K562 (cell line): ENCODE measurements at regions not wholly inside any gene's neighbourhood (a gene's known extent, or its start where the extent isn't known, plus 50 kb on each side); places are given as distances from the start of the nearest gene placed in this dataset.

ENCODE experiments used
- ASH1L ChIP-seq: fragments of 450-650 bp; IDR thresholded peaks from 2 replicates; pipeline ENCODE4 v1.6.1; 2018; ENCODE audit warnings: borderline replicate concordance, mild to moderate bottlenecking, low read depth; ENCODE audit not compliant: partially characterized antibody
- ATF4 ChIP-seq: fragments of 450-650 bp; formaldehyde crosslinking; IDR thresholded peaks from 2 replicates; pipeline ENCODE4 v1.4.0; 2022; ENCODE audit warnings: mild to moderate bottlenecking, moderate library complexity
- CXXC5 ChIP-seq: fragments of 250-450 bp; sonication (Bioruptor Pico); IDR thresholded peaks from 2 replicates; pipeline ENCODE4 v1.8.0; 2022; ENCODE audit warnings: inconsistent platforms, mild to moderate bottlenecking, moderate library complexity
- E2F1 ChIP-seq: sonication (generic); formaldehyde crosslinking; IDR thresholded peaks from 2 replicates; pipeline ENCODE4 v1.8.1; 2023; ENCODE audit warnings: mild to moderate bottlenecking, missing genetic modification reagents, moderate library complexity
- EP300 ChIP-seq: IDR thresholded peaks from 2 replicates; pipeline ENCODE4 v1.6.1; 2012; ENCODE audit warnings: low read length, improper control_type of control experiment
- FOSL1 ChIP-seq: fragments of 200-800 bp; sonication (Bioruptor generic); conservative IDR thresholded peaks from 2 replicates; pipeline ENCODE4 v1.6.1; 2016; ENCODE audit warnings: missing genetic modification characterization, missing compliant biosample characterization
- GABPB2 ChIP-seq: fragments of 250-450 bp; sonication (Bioruptor Pico); conservative IDR thresholded peaks from 2 replicates; pipeline ENCODE4 v1.5.1; 2021; ENCODE audit warnings: mild to moderate bottlenecking
- HBP1 ChIP-seq: fragments of 450-650 bp; formaldehyde crosslinking; IDR thresholded peaks from 2 replicates; pipeline ENCODE4 v1.4.0; 2022; ENCODE audit warnings: missing genetic modification characterization
- IFI16 ChIP-seq: fragments of 250-450 bp; sonication (Bioruptor Pico); IDR thresholded peaks from 2 replicates; pipeline ENCODE4 v2.1.2; 2022; ENCODE audit warnings: mild to moderate bottlenecking, inconsistent platforms
- JUND ChIP-seq, 2 experiments: IDR thresholded peaks; 2 replicates in 1 of 2; 3 replicates in 1 of 2; pipeline ENCODE4 v1.6.1; 2011; ENCODE audit warnings: borderline replicate concordance in 2 of 2, low read depth in 2 of 2, low read length in 2 of 2, improper control_type of control experiment in 1 of 2, missing biosample characterization in 1 of 2, missing genetic modification characterization in 1 of 2, missing genetic modification reagents in 1 of 2
- KLF6 ChIP-seq: fragments of 250-450 bp; sonication (Bioruptor Pico); IDR thresholded peaks from 2 replicates; pipeline ENCODE4 v1.4.0; 2020; ENCODE audit warnings: mild to moderate bottlenecking, moderate library complexity, borderline replicate concordance
- PKNOX1 ChIP-seq: fragments of 450-650 bp; IDR thresholded peaks from 2 replicates; pipeline ENCODE4 v1.6.1; 2016
- RFX7 ChIP-seq: fragments of 250-450 bp; sonication (Bioruptor Pico); IDR thresholded peaks from 2 replicates; pipeline ENCODE4 v1.5.1; 2021; ENCODE audit warnings: mild to moderate bottlenecking
- SMAD3 ChIP-seq: fragments of 450-650 bp; formaldehyde crosslinking; conservative IDR thresholded peaks from 2 replicates; pipeline ENCODE4 v1.4.0; 2020; ENCODE audit warnings: mild to moderate bottlenecking
- SREBF1 ChIP-seq: fragments of 150-350 bp; IDR thresholded peaks from 2 replicates; pipeline ENCODE4 v1.6.1; 2014; ENCODE audit warnings: antibody characterized with exemption, low read depth, low read length, borderline replicate concordance
- XRCC4 ChIP-seq: IDR thresholded peaks from one replicate; pipeline ENCODE4 v1.6.1; 2011; ENCODE audit not compliant: insufficient read depth, insufficient read length; ENCODE audit errors: extremely low read depth
- ZNF197 ChIP-seq: fragments of 200-800 bp; sonication (Bioruptor generic); IDR thresholded peaks from 2 replicates; pipeline ENCODE4 v1.6.1; 2016; ENCODE audit warnings: low read depth, missing genetic modification characterization, missing compliant biosample characterization
- ZNF395 ChIP-seq: fragments of 200-800 bp; sonication (Bioruptor generic); IDR thresholded peaks from 2 replicates; pipeline ENCODE4 v1.6.1; 2017; ENCODE audit warnings: missing genetic modification characterization, missing compliant biosample characterization
- ZNF586 ChIP-seq: fragments of 450-650 bp; formaldehyde crosslinking; conservative IDR thresholded peaks from 2 replicates; pipeline ENCODE4 v1.4.0; 2020; ENCODE audit warnings: mild to moderate bottlenecking, moderate library complexity

GRCh38 chr17:78300962-78301820 lies 58.7 kb downstream of the SOCS3 start (continued):
- TF ChIP-seq HBP1 (CRISPR knock-in tag): peak; percentile 64; the same call in 1 of the 2 replicates
- TF ChIP-seq ATF4 (CRISPR knock-in tag): peak; percentile 95
- TF ChIP-seq GABPB2 (CRISPR knock-in tag): no peak; the same call in 1 of the 2 replicates
- no peak for TF ChIP-seq E2F1 (CRISPR knock-in tag)
- no peak for TF ChIP-seq SREBF1
- TF ChIP-seq SMAD3 (CRISPR knock-in tag): 0 out of 2 replicates have a peak, but pooled peaks have one; percentile 74
- TF ChIP-seq CXXC5: peak; percentile 87
- no peak for TF ChIP-seq PKNOX1
- peak; percentile 84 for TF ChIP-seq FOSL1 (tag)
- peak; percentile 80 for TF ChIP-seq ZNF197 (CRISPR knock-in tag)
- TF ChIP-seq JUND (IDR thresholded peaks at IDR 0.05; ENCODE audit: borderline replicate concordance, low read depth, low read length): peak; percentile 54
- TF ChIP-seq JUND (tag; IDR thresholded peaks at IDR 0.05; ENCODE audit: borderline replicate concordance, low read depth, low read length): no peak
- peak; percentile 90; the same call in 1 of the 2 replicates for TF ChIP-seq ZNF395 (CRISPR knock-in tag)
- TF ChIP-seq EP300: peak; percentile 53; the same call in 1 of the 2 replicates
- peak; percentile 62; the same call in 1 of the 2 replicates for TF ChIP-seq IFI16
- TF ChIP-seq ASH1L: no peak
- TF ChIP-seq KLF6: peak; percentile 67; the same call in 1 of the 2 replicates
- TF ChIP-seq XRCC4: no peak
- TF ChIP-seq ZNF586 (CRISPR knock-in tag): 0 out of 2 replicates have a peak, but pooled peaks have one; percentile 28
- no peak for TF ChIP-seq RFX7
